ENCODE measurements at regions not wholly inside any gene's neighbourhood (a gene's known extent, or its start where the extent isn't known, plus 50 kb on each side); places are given as distances from the start of the nearest gene placed in this dataset.
A peak's percentile ranks its signal among the peaks of the same experiment; 100 is the strongest.

GRCh38 chr4:153034681-153035080 is 98.6 kb downstream of the FHDC1 start:
- DNase-seq (ENCODE audit: low read depth, low spot score): no peak

GRCh38 chr4:153036931-153037482 is 100.9 kb downstream of the FHDC1 start:
- DNase-seq (ENCODE audit: low read depth, low spot score): no peak

DNA sequence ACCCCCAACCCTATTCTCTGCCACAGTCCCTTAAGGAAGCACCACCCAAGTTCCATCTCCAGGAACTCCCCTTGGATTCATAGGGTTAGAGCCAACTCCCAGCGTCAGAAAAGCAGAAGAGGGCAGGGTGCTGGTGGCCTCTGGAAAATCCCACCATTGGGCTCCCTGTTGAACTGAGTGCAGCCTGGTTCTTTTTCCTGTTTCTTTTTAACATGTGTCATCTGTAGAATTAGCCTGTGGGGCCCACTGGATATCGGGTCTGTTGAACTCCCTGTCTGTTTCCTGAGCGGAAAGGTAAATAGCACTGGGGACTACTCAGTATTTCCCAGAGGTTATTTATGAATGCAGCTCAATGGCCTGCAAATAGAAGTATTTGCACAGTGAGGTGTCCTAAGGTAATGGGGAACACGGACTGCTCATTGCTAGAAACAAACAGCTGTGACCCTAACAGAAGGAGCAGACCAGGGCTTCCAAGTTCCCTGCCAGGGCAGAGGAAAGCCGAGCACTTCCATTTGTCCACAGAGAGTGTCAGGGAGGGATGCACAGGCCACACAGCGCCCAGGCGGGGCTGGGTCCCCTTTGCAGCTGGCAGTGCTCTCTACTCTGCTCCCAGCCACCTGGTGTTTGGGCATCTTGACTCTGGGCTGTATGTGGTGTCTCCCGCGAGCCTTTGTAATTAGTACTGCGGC is 102.6 kb downstream of the FHDC1 start:
- DNase-seq (ENCODE audit: low read depth, low spot score): no peak

GRCh38 chr4:153039542-153040185 is 103.5 kb downstream of the FHDC1 start:
- no peak for DNase-seq (ENCODE audit: low read depth, low spot score)

- no peak for DNase-seq (ENCODE audit: low read depth, low spot score)
These were observed 104.6 kb downstream of the FHDC1 start for GRCh38 chr4:153040677-153041076.

GRCh38 chr4:153044036-153044435 is 107.9 kb downstream of the FHDC1 start:
- DNase-seq (ENCODE audit: low read depth, low spot score): no peak

GRCh38 chr4:153045111-153045982 is 109.2 kb downstream of the FHDC1 start:
- DNase-seq (ENCODE audit: low read depth, low spot score): no peak

- no peak for DNase-seq (ENCODE audit: low read depth, low spot score)
These were observed 122.5 kb downstream of the FHDC1 start for GRCh38 chr4:153058671-153059060.

DNA sequence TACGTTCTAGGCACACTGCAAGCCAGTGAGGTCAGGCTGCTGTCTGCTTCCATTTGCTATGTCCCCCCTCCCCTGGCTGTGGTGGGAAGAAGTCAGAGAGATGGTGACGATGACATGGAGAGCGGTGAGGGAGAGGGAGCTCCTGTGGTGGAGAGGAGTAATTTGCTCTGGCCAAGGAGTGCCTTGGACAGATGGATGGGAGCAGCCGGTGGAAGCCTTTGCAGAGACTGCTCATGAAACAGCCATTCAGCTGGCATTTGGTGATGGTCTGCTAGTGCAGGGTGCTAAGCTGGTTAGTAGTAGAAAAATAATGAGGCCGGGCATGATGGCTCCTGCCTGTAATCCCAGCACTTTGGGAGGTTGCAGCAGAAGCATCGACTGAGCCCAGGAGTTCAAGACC is 124.1 kb downstream of the FHDC1 start:
- DNase-seq (ENCODE audit: low read depth, low spot score): no peak

DNA sequence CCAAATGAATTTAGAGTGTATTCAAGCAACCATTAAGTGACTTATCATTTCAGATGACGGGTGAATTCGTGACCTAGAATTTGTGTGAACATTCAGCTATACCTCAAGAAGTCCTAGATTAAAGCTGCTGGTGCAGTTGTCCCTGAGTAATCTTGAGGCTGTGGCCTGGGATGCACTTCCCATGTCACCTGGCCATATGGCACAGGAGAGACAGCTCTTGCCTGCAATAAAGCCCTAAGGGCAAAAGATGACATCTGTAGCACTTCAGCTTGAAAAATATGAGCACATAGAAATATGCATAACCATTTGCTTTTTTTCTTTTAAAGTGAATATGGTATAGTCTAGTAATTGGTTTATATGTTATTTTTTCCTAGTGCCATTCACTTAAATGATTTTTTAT is 125.8 kb downstream of the FHDC1 start:
- DNase-seq (ENCODE audit: low read depth, low spot score): no peak

GRCh38 chr4:153062652-153063168 is 126.6 kb downstream of the FHDC1 start:
- DNase-seq (ENCODE audit: low read depth, low spot score): no peak

- no peak for DNase-seq (ENCODE audit: low read depth, low spot score)
These were observed 127.4 kb downstream of the FHDC1 start for GRCh38 chr4:153063490-153063889.

DNA sequence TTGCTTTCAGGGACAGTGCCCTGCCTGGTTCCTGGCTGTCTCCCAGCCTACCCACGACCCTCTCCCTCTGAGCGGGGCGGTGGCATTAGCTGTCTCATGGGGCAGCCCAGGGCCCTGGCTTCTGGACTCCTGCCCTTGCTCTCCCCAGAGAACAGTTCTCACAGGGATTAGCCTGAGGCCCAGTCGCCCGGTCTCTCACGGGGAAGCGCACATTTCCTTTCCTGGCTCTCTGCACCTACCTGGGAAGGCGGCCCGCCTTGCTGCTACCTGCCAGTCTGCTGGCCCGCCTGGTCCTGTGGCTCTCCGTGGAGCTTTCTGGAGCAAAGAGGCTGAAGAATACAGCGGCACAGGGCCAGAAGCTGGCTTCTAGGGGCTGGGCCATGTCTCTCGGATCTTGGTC is 128.4 kb downstream of the FHDC1 start:
- peak; percentile 62 for DNase-seq (ENCODE audit: low read depth, low spot score)

DNA sequence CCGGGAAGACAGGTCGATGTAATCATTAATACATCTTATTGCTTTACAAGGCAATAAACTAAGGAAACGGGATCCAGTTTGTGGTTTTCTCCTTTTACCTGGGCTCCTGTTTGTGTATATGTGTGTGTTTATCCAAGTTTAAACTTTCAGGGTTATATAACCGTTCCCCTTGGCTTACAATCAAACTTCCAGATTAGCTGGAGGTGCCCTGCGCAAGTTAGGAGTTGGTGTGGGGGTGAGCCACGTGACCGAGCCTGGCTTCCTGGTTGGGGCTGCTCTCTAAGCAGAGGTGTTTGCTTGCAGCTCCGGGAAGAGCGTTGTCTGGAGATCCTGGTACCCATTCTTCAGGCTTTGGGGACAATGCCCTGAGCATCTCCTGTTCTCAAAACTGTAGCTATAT is 129.2 kb downstream of the FHDC1 start:
- DNase-seq (ENCODE audit: low read depth, low spot score): no peak

DNA sequence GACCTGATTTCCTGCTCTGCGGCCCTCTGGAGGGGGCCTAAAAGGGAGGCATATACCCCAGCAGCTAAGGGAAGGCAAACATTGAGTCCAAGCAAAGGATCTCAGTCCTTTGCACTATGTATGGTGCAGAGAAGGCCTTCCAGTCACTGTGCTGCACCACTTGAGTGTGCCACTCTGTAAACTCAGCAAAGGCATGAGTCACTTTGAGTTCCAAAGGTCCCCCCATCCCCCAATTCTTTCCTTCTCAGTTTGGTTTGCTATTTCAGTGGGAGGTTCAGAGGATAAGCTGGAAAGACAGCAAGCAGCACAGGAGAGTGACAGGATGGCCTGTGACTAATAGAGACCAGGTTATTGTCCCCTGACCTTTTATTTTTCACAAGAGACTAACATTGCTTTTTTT is 131.3 kb downstream of the FHDC1 start:
- no peak for DNase-seq (ENCODE audit: low read depth, low spot score)

DNA sequence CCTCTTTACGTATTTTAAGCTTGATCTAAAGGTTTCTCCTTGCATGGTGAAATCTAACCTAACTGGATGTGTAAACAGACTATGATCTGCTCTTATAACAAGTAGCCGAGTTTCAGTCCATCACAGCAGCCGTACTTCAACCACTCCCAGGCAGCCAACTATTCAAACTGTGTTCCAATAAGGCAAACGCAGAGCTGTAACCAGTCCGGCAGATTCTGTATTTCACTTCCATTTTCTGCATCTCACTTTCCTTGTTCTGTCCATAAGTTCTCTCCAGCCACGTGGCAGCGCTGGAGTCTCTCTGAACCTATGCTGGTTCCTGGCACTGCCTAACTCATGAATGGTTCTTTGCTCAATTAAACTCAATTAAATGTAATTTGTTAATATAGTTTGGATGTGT is 132.6 kb downstream of the FHDC1 start:
- no peak for DNase-seq (ENCODE audit: low read depth, low spot score)

- DNase-seq (ENCODE audit: low read depth, low spot score): no peak
These were observed 132.2 kb upstream of the TRIM2 start for GRCh38 chr4:153071958-153072598.

GRCh38 chr4:153072661-153073060 is 131.6 kb upstream of the TRIM2 start:
- no peak for DNase-seq (ENCODE audit: low read depth, low spot score)

GRCh38 chr4:153074486-153074885 is 129.8 kb upstream of the TRIM2 start:
- DNase-seq (ENCODE audit: low read depth, low spot score): no peak

DNA sequence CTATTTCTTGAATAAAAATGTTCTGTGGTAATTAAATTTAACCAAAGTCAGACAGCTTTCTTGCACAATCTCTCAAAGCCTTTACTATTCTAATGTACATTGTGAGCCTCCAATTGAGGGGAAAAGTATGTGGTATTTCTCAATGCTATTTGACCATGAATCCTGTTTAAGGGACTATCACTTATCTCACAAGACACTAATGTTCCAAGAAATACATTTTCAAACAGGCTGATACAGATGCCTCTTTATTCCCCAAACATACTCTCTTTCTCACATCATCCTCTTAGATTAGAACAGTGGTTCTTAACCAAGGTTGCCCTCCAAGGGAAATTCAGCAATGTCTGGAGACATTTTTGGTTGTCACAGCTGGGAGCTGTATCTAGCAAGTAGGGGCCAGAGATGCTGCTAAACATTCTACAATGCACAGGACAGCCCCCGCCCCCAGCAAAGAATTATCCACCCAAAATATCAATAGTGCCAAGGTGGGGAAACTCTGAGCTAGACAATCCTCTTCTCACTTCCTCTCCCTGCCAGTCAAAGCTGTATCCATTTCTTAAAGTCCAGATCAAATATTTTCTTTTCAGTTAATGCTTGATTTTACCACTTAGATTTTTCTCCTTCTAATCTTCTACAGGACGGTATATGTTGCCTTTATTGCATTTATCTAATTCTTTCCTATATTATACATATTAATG is 129.2 kb upstream of the TRIM2 start:
- no peak for DNase-seq (ENCODE audit: low read depth, low spot score)

Measured in ELF-1 (cell line).